ENCODE measurements at regions not wholly inside any gene's neighbourhood (a gene's known extent, or its start where the extent isn't known, plus 50 kb on each side); places are given as distances from the start of the nearest gene placed in this dataset.

GRCh38 chr5:125575171-125575890, 828.9 kb upstream of the ZNF608 start:
- TF ChIP-seq REST (IDR thresholded peaks at IDR 0.05) (no peak), CTCF (IDR thresholded peaks at IDR 0.05; ENCODE audit: low read depth, low read length, missing input control) (no peak), ATF3 (IDR thresholded peaks at IDR 0.05) (no peak), GABPA (IDR thresholded peaks at IDR 0.05 in 1 of 2, conservative IDR thresholded peaks at IDR 0.05 in 1 of 2) (no peak), SP1 (IDR thresholded peaks at IDR 0.05) (no peak), MAX (IDR thresholded peaks at IDR 0.05) (no peak), JUND (IDR thresholded peaks at IDR 0.05) (no peak)

Measured in liver (tissue), 3 donors.